Activated T-helper 17 cell treated with anti-CD3 and anti-CD28 coated beads, Interleukin-2, amount 50 U/mL, for 72 hours (primary cell): ENCODE measurements at regions not wholly inside any gene's neighbourhood (a gene's known extent, or its start where the extent isn't known, plus 50 kb on each side); places are given as distances from the start of the nearest gene placed in this dataset.
A peak's percentile ranks its signal among the peaks of the same experiment; 100 is the strongest.
"Not testable (repeated sequence)": the region's sequence is repeated elsewhere in the genome, so short reads cannot be mapped to it uniquely, and the experiment has no call there.

Experiments
- ATAC-seq: fragments of 150-1000 bp; cut with Tn5 transposase; replicated peaks from 2 replicates; pipeline ENCODE4 v1.10.0; 2021; ENCODE audit warnings: mild to moderate bottlenecking, moderate library complexity
- H3K27ac Mint-ChIP-seq: one replicate; pipeline ENCODE4 v1.8.0; 2022; ENCODE audit warnings: mixed read lengths
- H3K27me3 Mint-ChIP-seq: one replicate; pipeline ENCODE4 v1.8.0; 2022; ENCODE audit warnings: mixed read lengths
- H3K36me3 Mint-ChIP-seq: one replicate; pipeline ENCODE4 v1.8.0; 2022; ENCODE audit warnings: low read depth, mild to moderate bottlenecking, mixed read lengths
- H3K4me1 Mint-ChIP-seq: one replicate; pipeline ENCODE4 v1.8.0; 2022; ENCODE audit warnings: mixed read lengths
- H3K4me3 Mint-ChIP-seq: one replicate; pipeline ENCODE4 v1.8.0; 2022; ENCODE audit warnings: mild to moderate bottlenecking, mixed read lengths
- H3K9me3 Mint-ChIP-seq: one replicate; pipeline ENCODE4 v1.8.0; 2022; ENCODE audit warnings: mixed read lengths

DNA sequence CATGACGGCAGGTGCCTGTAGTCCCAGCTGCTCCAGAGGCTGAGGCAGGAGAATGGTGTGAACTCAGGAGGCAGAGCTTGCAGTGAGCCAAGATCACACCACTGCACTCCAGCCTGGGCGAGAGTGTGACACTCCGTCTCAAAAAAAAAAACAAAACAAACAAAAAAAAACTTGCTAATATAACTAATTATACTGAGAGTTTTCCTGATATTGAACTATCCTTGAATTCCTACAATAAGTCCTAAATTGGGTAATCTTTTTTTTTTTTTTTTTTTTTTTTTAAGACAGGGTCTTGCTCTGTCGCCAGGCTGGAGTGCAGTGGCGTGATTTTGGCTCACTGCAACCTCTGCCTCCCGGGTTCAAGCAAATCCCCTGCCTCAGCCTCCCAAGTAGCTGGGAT lies 122.7 kb upstream of the ATF7IP start:
- not testable (repeated sequence) for H3K27ac Mint-ChIP-seq, H3K9me3 Mint-ChIP-seq, H3K36me3 Mint-ChIP-seq, H3K27me3 Mint-ChIP-seq, ATAC-seq, H3K4me3 Mint-ChIP-seq
- peaks cover 20% of the 10 kb centered on the region for H3K4me1 Mint-ChIP-seq

DNA sequence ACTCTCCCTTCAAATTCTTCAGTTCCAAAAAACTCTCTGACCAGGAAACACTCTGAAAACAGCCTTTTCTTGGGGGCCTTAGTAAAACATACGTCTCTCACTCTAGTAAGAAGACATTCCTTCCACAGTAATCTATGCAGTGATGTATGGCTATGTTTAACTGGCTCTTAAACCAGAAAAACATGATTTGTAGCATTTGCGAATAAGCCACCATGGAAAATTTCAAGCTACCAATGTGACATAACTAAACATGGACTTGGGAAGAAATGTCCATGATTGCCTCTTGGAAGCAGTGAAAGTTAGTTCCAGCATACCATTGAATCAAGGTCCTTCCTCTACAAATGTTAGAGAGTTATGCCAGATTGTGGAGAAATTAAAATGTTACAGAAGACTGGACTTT lies 121.5 kb upstream of the ATF7IP start:
- no peak for ATAC-seq

DNA sequence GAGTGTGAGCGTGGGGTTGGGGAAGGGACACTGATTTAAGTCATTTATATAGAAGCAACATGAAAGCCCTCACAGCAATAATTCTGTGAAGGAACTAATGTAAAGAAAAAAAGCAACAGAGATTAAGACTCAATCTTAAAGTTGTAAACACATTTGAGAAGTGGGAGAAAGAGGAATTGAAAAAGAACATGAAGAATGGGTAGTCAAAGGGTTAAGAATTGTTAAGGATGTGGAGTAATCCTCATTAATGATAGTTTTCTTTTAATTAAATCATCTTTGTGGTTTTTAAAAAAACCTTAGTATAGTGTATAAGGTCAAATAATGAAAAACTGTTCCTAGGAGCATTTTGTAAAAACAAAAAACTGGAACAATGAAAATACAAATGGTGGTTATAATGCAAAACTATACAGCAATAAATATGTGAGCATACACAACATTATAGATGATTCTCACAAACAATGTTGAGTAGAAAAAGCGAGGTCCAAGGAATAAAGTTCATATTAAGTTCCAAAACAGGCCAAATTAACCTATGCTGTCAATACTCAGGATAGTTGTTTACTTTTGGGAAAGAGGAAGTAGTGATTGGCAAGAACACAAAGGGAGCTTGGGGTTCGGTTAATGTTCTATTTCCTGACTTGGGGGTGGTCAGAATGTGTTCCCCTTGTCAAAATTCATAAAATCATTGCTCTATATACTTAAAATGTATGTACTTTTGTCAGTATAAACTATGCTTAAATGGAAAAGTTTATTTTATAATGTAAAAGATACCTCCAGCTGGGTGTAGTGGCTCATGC lies 120.4 kb upstream of the ATF7IP start:
- H3K36me3 Mint-ChIP-seq = no peaks in the 10 kb centered on the region
- ATAC-seq = no peak

More for the DNA sequence above, 121.5 kb upstream of the ATF7IP start:
- peaks cover 3% of the 10 kb centered on the region for H3K9me3 Mint-ChIP-seq
- H3K27ac Mint-ChIP-seq = no peak overlapping the region
- H3K4me1 Mint-ChIP-seq = peaks cover 20% of the 10 kb centered on the region
- no peak overlapping the region for H3K4me3 Mint-ChIP-seq
- no peaks in the 10 kb centered on the region for H3K36me3 Mint-ChIP-seq
- no peaks in the 10 kb centered on the region for H3K27me3 Mint-ChIP-seq

DNA sequence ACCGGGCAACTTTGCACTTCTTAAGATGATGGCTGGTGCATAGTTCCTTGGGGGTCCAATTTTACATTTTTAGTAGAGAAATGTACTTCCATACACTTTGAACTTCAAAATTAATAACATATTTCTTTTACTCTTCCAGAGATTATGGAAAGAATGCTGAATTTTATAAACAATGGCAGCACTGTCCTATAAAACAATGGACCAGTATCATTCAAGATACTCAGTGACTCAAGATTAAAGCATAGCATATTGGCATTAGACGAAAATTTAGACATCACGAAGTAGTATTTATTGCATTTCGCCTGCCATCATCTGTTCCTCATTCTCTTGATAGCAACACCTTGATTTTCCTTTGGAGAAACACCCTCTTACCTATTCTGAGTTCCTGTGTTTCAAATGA lies 118.3 kb upstream of the ATF7IP start:
- Mint-ChIP-seq H3K27ac (no peak overlapping the region), H3K4me3 (no peak overlapping the region), H3K9me3 (peaks cover 3% of the 10 kb centered on the region), H3K4me1 (peaks cover 6% of the 10 kb centered on the region), H3K36me3 (no peaks in the 10 kb centered on the region), H3K27me3 (no peaks in the 10 kb centered on the region)
- no peak for ATAC-seq

More for the DNA sequence above, 120.4 kb upstream of the ATF7IP start:
- no peak overlapping the region for H3K4me3 Mint-ChIP-seq
- no peak overlapping the region for H3K27ac Mint-ChIP-seq
- H3K27me3 Mint-ChIP-seq = no peaks in the 10 kb centered on the region
- peaks cover 9% of the 10 kb centered on the region for H3K4me1 Mint-ChIP-seq
- peaks cover 3% of the 10 kb centered on the region for H3K9me3 Mint-ChIP-seq

DNA sequence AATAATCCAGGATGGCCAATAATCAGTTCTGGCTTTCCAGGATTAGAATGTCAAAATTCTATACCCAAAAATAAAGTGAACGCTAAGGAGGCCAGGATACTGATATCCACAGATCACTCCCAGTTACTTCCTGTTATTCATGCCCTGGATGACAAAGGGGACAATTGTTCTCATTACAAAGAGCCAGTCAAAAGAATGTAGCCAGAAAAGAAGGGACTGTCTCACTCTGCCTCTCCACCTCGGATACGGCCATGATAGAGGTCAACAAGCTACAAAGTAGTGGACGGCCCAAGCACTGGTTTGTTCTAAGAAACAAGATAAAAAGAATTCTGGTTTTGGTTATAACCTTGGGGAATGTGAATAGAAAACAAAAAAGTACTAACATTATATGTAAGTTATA lies 116.1 kb upstream of the ATF7IP start:
- Mint-ChIP-seq H3K9me3 (no peaks in the 10 kb centered on the region), H3K36me3 (no peaks in the 10 kb centered on the region)

DNA sequence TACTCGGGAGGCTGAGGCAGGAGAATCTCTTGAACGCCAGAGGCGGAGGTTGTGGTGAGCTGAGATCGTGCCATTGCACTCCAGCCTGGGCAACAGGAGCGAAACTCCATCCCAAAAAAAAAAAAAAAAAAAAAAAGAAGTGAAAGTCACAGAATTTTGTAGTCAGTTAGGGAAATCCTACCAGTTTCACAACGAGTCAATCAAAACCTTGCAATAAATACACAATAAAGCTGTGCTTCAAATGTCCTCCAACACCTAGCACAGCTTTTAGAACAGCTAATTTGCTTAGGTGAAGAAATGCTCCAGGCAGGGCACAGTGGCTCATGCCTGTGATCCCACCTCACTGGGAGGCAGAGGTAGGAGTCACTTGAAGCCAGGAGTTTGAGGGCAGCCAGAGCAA lies 112.8 kb upstream of the ATF7IP start:
- Mint-ChIP-seq H3K27ac (no peak overlapping the region), H3K4me1 (peaks cover 32% of the 10 kb centered on the region), H3K9me3 (peaks cover 4% of the 10 kb centered on the region), H3K36me3 (no peaks in the 10 kb centered on the region), H3K4me3 (no peak overlapping the region), H3K27me3 (no peaks in the 10 kb centered on the region)
- ATAC-seq = no peak

More for the DNA sequence above, 116.1 kb upstream of the ATF7IP start:
- Mint-ChIP-seq H3K27ac (no peak overlapping the region), H3K27me3 (no peaks in the 10 kb centered on the region), H3K4me3 (no peak overlapping the region), H3K4me1 (peaks cover 6% of the 10 kb centered on the region)
- ATAC-seq = no peak

DNA sequence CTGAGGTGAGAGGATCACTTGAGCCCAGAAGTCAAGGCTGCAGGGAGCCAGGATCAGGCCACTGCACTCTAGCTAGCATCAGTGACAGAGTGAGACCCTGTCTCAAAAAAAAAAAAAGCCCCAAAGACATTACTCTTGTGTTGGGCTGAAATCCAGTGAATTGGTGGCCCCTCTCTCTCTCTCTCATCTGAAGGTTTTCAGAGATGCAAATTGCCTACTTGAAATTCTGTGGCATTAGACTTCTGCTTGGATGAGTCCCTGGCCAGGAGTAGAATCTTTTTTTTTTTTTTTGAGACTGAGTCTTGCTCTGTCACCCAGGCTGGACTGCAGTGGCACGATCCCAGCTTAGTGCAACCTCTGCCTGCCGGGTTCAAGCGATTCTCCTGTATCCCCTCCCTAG lies 112.0 kb upstream of the ATF7IP start:
- no peak for ATAC-seq
- Mint-ChIP-seq H3K27me3 (no peaks in the 10 kb centered on the region), H3K27ac (no peak overlapping the region), H3K4me3 (no peak overlapping the region), H3K36me3 (no peaks in the 10 kb centered on the region), H3K4me1 (peaks cover 36% of the 10 kb centered on the region), H3K9me3 (peaks cover 4% of the 10 kb centered on the region)

DNA sequence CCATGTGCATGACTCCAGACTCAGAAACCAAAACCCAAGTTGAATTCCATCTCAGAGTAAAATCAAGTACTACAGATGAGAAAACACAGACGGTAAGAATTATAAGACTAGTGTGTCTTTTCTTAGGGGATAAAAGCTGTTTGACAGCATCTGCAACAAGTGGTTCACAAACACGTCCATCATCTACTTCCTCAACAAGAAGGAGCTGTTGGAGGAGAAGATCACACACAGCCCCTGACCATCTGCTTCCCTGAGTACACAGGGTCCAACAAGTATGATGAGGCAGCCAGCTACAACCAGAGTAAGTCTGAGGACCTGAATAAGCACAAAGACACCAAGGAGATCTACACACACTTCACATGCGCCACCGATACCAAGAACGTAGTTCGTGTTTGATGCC lies 110.7 kb upstream of the ATF7IP start:
- Mint-ChIP-seq H3K4me3 (no peak overlapping the region), H3K36me3 (no peaks in the 10 kb centered on the region), H3K27ac (peak overlapping the region; percentile 99), H3K27me3 (no peaks in the 10 kb centered on the region), H3K4me1 (peaks cover 36% of the 10 kb centered on the region), H3K9me3 (peaks cover 4% of the 10 kb centered on the region)
- ATAC-seq = no peak

DNA sequence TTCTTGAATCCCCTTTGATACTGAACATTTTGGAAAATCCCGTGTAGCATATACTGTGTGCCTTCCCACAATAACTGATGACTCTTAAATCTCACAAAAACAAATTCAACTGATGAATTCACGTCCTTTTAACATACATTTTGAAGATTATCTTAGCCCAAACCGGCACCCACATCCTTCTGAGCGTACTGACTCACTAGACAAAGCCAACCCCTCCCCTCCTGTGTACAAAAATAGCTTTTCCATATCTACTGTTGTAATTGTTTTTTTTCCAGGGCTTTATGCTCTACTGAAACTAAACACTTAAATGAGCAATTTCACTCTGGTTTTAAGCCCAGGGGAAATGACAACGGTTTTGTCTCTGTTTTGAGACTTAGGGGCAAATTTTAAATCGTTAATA lies 109.4 kb upstream of the ATF7IP start:
- Mint-ChIP-seq H3K27ac (peak overlapping the region; percentile 99), H3K4me3 (peak overlapping the region; percentile 85), H3K9me3 (peaks cover 4% of the 10 kb centered on the region), H3K4me1 (peaks cover 34% of the 10 kb centered on the region), H3K27me3 (no peaks in the 10 kb centered on the region), H3K36me3 (no peaks in the 10 kb centered on the region)
- peak; percentile 85 for ATAC-seq

DNA sequence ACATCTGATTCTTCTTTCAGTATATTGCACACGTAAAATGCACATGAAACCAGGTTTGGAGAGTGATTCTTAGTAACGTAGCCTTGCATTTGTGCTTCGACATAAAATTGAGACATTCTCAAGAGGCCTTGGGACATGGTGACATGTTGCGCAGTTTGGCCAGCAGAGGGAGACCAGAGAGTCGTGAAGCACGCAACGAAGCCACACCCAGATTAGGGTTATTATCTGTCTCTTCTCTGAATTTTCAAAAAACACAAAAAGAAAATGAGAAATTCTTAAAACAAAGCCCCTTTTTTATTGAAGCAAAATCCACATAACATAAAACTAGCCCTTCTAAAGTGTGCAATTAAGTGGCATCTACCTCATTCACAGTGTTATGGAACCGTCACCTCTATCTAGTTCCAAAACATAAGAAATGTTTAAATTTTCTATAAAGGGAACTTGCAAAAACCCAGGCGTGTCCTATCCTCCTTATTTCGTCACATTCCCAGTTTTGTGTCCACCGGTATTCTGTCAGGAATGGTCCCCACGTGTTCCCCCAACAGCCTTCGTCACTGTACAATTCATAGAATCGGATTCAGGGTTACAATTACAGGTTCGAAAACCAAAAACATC lies 108.8 kb upstream of the ATF7IP start:
- ATAC-seq = peak; percentile 75
- peak overlapping the region; percentile 85 for H3K4me3 Mint-ChIP-seq
- no peaks in the 10 kb centered on the region for H3K27me3 Mint-ChIP-seq
- peaks cover 4% of the 10 kb centered on the region for H3K9me3 Mint-ChIP-seq
- H3K4me1 Mint-ChIP-seq = peaks cover 30% of the 10 kb centered on the region
- H3K27ac Mint-ChIP-seq = peak overlapping the region; percentile 99
- no peaks in the 10 kb centered on the region for H3K36me3 Mint-ChIP-seq

DNA sequence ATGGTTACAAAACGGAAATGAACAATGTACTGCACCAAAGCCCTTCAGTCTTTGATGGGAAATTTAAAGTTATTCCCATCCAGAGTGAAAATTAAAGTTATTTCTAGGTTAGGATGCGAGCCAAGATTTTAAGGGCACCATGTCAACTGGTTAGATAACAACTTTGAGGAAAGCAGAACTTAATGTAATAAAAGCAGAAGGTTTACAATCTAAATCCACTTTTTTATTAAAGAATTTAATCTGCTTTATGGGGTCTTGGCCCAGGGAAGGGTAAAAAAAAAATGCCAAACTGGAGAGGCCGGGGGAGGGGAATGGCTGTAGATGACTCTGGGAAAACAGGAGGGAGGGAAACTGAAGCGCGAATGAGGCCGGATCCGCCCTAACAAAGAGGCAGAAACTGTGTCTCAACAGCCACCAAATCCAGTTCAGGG lies 108.2 kb upstream of the ATF7IP start:
- Mint-ChIP-seq H3K27me3 (no peaks in the 10 kb centered on the region), H3K36me3 (no peaks in the 10 kb centered on the region), H3K27ac (peak overlapping the region; percentile 99), H3K4me3 (peak overlapping the region; percentile 85), H3K9me3 (peaks cover 4% of the 10 kb centered on the region), H3K4me1 (peaks cover 30% of the 10 kb centered on the region)
- ATAC-seq = no peak

DNA sequence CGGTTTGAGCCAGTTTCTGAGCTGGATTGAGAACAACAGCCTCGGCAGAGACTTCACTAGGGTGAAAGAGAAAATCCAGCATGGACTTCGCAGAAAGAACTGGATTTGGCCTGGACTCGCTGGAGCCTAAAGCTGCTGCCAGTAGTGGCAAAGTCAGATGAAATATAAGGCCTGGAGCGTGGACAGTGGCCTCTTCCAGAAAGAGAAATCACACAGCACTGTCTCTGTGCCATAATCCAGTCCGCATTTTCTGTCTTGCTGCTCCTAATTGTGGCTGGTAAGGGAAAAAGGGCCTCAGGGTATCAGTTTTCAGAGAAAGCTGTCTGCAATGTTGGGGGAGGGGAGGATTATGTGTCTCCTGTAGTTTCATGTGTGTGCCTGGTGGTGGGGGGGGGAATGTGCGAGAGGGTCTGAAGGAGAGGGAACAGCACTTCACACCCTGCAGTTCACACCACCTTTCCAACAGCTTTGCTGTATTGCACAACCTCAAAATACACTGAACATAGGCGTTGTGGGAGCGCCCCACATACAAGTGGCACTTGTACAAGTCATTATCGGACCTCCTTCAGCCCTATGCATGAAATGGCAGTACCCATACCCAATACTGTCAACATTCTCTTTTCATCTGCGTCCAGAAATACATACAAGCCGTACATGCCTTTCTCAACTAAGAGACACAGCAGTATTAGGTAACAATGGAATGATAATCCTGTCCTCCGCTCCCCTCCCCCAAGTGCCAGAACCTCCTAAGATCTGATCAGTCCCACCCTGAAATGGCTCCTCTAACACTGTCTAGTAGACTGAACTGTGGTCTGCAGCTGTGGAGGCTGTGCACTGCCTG lies 107.5 kb upstream of the ATF7IP start:
- H3K27ac Mint-ChIP-seq = peak overlapping the region; percentile 99

DNA sequence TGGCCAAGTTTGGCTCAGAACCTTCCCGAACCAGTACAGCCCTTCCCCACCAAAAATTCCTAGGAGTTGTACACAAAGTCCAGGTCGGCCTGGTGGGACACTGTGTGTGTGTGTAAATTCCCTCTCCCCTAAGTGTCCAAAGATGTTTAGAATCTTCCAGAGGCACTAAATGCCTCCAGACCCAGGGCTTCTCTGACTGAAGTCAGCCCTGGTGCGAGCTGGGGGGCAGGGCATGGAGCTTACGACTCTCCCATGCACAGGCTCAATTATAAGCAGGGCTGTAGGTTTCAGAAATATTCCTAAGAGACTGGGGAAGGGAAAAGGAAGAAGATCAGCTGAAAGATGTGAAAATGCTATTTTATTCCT lies 106.9 kb upstream of the ATF7IP start:
- H3K27me3 Mint-ChIP-seq = no peaks in the 10 kb centered on the region
- H3K4me3 Mint-ChIP-seq = peak overlapping the region; percentile 85
- no peaks in the 10 kb centered on the region for H3K36me3 Mint-ChIP-seq
- H3K4me1 Mint-ChIP-seq = peaks cover 30% of the 10 kb centered on the region
- no peak for ATAC-seq
- H3K9me3 Mint-ChIP-seq = peaks cover 4% of the 10 kb centered on the region
- H3K27ac Mint-ChIP-seq = peak overlapping the region; percentile 99

More for the DNA sequence above, 107.5 kb upstream of the ATF7IP start:
- Mint-ChIP-seq H3K27me3 (no peaks in the 10 kb centered on the region), H3K9me3 (peaks cover 4% of the 10 kb centered on the region), H3K4me1 (peaks cover 30% of the 10 kb centered on the region), H3K36me3 (no peaks in the 10 kb centered on the region), H3K4me3 (peak overlapping the region; percentile 85)
- peak; percentile 59 for ATAC-seq

DNA sequence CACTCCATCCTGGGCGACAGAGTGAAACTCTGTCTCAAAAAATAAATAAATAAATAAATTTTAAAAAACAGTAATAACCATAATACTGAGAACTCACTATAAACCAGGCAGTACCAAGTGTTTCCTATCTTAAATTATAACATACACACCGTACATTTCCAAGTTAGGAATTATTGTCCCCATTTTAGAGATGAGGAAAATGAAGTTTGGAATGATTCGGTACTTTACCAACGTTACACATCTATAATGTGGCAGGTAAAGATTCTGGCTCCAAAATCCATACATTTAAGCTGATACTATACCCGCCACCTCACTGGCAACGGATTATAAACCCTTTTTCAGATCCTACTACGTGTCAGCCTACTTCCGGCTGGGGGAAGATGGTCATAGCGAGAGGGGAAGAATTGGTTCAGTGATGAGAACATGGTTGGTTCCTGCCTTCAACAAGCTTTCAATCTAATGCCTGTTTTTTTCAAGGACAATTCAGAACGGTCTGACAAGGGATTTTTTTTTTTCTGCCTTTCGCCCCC lies 105.9 kb upstream of the ATF7IP start:
- H3K4me3 Mint-ChIP-seq = no peak overlapping the region
- peaks cover 30% of the 10 kb centered on the region for H3K4me1 Mint-ChIP-seq
- H3K27ac Mint-ChIP-seq = no peak overlapping the region
- no peak for ATAC-seq
- H3K36me3 Mint-ChIP-seq = no peaks in the 10 kb centered on the region
- peaks cover 6% of the 10 kb centered on the region for H3K9me3 Mint-ChIP-seq
- no peaks in the 10 kb centered on the region for H3K27me3 Mint-ChIP-seq
